GM23338 (cell line): ENCODE measurements at regions not wholly inside any gene's neighbourhood (a gene's known extent, or its start where the extent isn't known, plus 50 kb on each side); places are given as distances from the start of the nearest gene placed in this dataset.

Experiments
- ATAC-seq: fragments of 200-7000 bp; cut with Tn5 transposase; 3 replicates; pipeline ENCODE4 v1.9.1; 2020
- DNase-seq: peaks from one replicate; pipeline ENCODE4 v3.0.0-alpha.2; 2015; ENCODE audit warnings: low spot score
- H2AFZ ChIP-seq: fragments of 200-600 bp; sonication (generic); 2 replicates; pipeline ENCODE4 v1.8.0; 2016; ENCODE audit warnings: antibody characterized with exemption, mild to moderate bottlenecking, moderate library complexity
- H3F3A ChIP-seq: fragments of 200-600 bp; sonication (generic); replicated peaks from 2 replicates; pipeline ENCODE4 v1.8.0; 2017; ENCODE audit warnings: antibody characterized with exemption, mixed run types, low read depth
- H3K27ac ChIP-seq: fragments of 200-600 bp; sonication (generic); 2 replicates; pipeline ENCODE4 v1.6.1; 2016; ENCODE audit warnings: low read depth
- H3K27me3 ChIP-seq: fragments of 200-600 bp; sonication (generic); 2 replicates; pipeline ENCODE4 v1.8.0; 2016; ENCODE audit warnings: mild to moderate bottlenecking, mixed run types, moderate library complexity; ENCODE audit not compliant: insufficient read depth
- H3K36me3 ChIP-seq: fragments of 200-600 bp; sonication (generic); 2 replicates; pipeline ENCODE4 v1.8.0; 2016; ENCODE audit warnings: mild to moderate bottlenecking; ENCODE audit not compliant: insufficient read depth
- H3K4me1 ChIP-seq: fragments of 200-600 bp; sonication (generic); 2 replicates; pipeline ENCODE4 v1.8.0; 2016; ENCODE audit warnings: mild to moderate bottlenecking, moderate library complexity; ENCODE audit not compliant: insufficient read depth
- H3K4me2 ChIP-seq: fragments of 200-600 bp; sonication (generic); 2 replicates; pipeline ENCODE4 v1.7.1; 2017; ENCODE audit warnings: mixed run types
- H3K4me3 ChIP-seq: fragments of 200-600 bp; sonication (generic); 2 replicates; pipeline ENCODE4 v1.6.1; 2016; ENCODE audit warnings: mixed run types
- H3K79me2 ChIP-seq: fragments of 200-600 bp; sonication (generic); replicated peaks from 2 replicates; pipeline ENCODE4 v1.8.0; 2017; ENCODE audit warnings: mild to moderate bottlenecking; ENCODE audit not compliant: insufficient read depth
- H3K9me2 ChIP-seq: fragments of 200-600 bp; sonication (generic); 2 replicates; pipeline ENCODE4 v1.8.0; 2017; ENCODE audit not compliant: insufficient read depth
- H4K20me1 ChIP-seq: fragments of 200-600 bp; sonication (generic); replicated peaks from 2 replicates; pipeline ENCODE4 v1.8.0; 2017; ENCODE audit warnings: mild to moderate bottlenecking; ENCODE audit not compliant: insufficient read depth
- H3K27ac Mint-ChIP-seq: 2 replicates; pipeline ENCODE4 v1.8.0; 2020; ENCODE audit warnings: inconsistent platforms, mild to moderate bottlenecking, moderate library complexity, mixed read lengths
- H3K27me3 Mint-ChIP-seq: 3 replicates; pipeline ENCODE4 v1.8.0; 2022; ENCODE audit warnings: low read depth, mild to moderate bottlenecking, moderate library complexity, mixed read lengths, inconsistent platforms; ENCODE audit not compliant: insufficient read depth, poor library complexity
- H3K36me3 Mint-ChIP-seq: 3 replicates; pipeline ENCODE4 v1.8.0; 2021; ENCODE audit warnings: low read depth, mild to moderate bottlenecking, inconsistent platforms, moderate library complexity, mixed read lengths
- H3K4me1 Mint-ChIP-seq: 3 replicates; pipeline ENCODE4 v1.8.0; 2020; ENCODE audit warnings: mild to moderate bottlenecking, inconsistent platforms, mixed read lengths
- H3K4me3 Mint-ChIP-seq: 3 replicates; pipeline ENCODE4 v1.8.0; 2021; ENCODE audit warnings: moderate library complexity, mild to moderate bottlenecking, inconsistent platforms, mixed read lengths
- H3K9me3 Mint-ChIP-seq: 3 replicates; pipeline ENCODE4 v1.8.0; 2020; ENCODE audit warnings: moderate library complexity, mild to moderate bottlenecking, inconsistent platforms, mixed read lengths
- CREB1 ChIP-seq: fragments of 250-450 bp; sonication (Bioruptor Pico); IDR thresholded peaks from 2 replicates; pipeline ENCODE4 v1.5.0; 2020; ENCODE audit warnings: low read depth, mild to moderate bottlenecking, moderate library complexity
- EZH2 ChIP-seq: fragments of 200-600 bp; sonication (generic); IDR thresholded peaks from one replicate; pipeline ENCODE4 v1.8.0; 2017; ENCODE audit warnings: antibody characterized with exemption, mild to moderate bottlenecking, low read depth; ENCODE audit not compliant: unreplicated experiment
- EZH2phosphoT487 ChIP-seq: fragments of 200-600 bp; sonication (generic); IDR thresholded peaks from one replicate; pipeline ENCODE4 v1.8.1; 2018; ENCODE audit warnings: antibody characterized with exemption; ENCODE audit not compliant: unreplicated experiment
- JUNB ChIP-seq: IDR thresholded peaks from one replicate; pipeline ENCODE4 v1.6.1; 2016; ENCODE audit warnings: antibody characterized with exemption; ENCODE audit not compliant: unreplicated experiment
- NANOG ChIP-seq: IDR thresholded peaks from 2 replicates; pipeline ENCODE4 v1.6.1; 2016; ENCODE audit warnings: antibody characterized with exemption, borderline replicate concordance
- POLR2AphosphoS5 ChIP-seq: IDR thresholded peaks from 2 replicates; pipeline ENCODE4 v1.6.1; 2016; ENCODE audit warnings: antibody characterized with exemption, low read depth
- STAT1 ChIP-seq: IDR thresholded peaks from one replicate; pipeline ENCODE4 v1.6.1; 2016; ENCODE audit warnings: antibody characterized with exemption; ENCODE audit not compliant: unreplicated experiment
- ZNF114 ChIP-seq: fragments of 250-450 bp; sonication (Bioruptor Pico); IDR thresholded peaks from 2 replicates; pipeline ENCODE4 v1.5.0; 2020; ENCODE audit warnings: mild to moderate bottlenecking, moderate library complexity
- ZNF331 ChIP-seq: fragments of 250-450 bp; sonication (Bioruptor Pico); IDR thresholded peaks from 2 replicates; pipeline ENCODE4 v1.5.0; 2020; ENCODE audit warnings: low read depth, mild to moderate bottlenecking, moderate library complexity
- TF ChIP-seq, protein P1 (sequence below): IDR thresholded peaks from one replicate; pipeline ENCODE4 v1.6.1; 2018; ENCODE audit warnings: antibody characterized with exemption; ENCODE audit not compliant: unreplicated experiment
- TF ChIP-seq, protein P2 (sequence below): fragments of 250-450 bp; sonication (Bioruptor Pico); IDR thresholded peaks from 2 replicates; pipeline ENCODE4 v1.5.0; 2020; ENCODE audit warnings: mild to moderate bottlenecking, moderate library complexity
- TF ChIP-seq, protein P3 (sequence below), 2 experiments: fragments of 200-600 bp in 1 of 2; sonication (generic) in 1 of 2; conservative IDR thresholded peaks; 2 replicates each; pipeline versions ENCODE4 v1.5.1 to v1.6.1; 2016 to 2017; ENCODE audit warnings: antibody characterized with exemption in 2 of 2, low read depth in 2 of 2, mild to moderate bottlenecking in 2 of 2, moderate library complexity in 1 of 2
- TF ChIP-seq, protein P4 (sequence below): IDR thresholded peaks from 2 replicates; pipeline ENCODE4 v1.6.1; 2016; ENCODE audit warnings: antibody characterized with exemption

DNA sequence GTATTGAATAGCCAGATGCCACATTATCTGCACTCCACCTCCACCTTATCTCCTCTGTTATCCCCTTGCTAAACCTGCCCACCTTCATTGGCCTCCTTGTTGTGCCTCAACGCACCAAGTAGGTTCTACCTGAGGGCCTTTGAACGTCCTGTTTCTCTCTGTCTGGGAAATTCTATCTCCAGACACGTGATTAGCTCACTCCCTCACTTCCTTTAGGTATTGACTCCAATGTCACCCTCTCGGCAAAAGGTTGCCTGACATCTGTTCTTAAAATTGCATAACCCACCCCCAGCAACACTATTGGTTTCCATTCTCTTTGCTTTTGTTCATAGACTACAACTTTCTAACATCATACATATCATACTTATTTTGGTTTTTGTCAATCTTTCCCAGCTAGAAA is 56.5 kb upstream of the MEDAG start:
- ATAC-seq (no peak), DNase-seq (no peak)
- no peaks in the 10 kb centered on the region for H3F3A ChIP-seq
- Mint-ChIP-seq H3K27me3 (peaks cover 4% of the 10 kb centered on the region), H3K4me1 (peaks cover 2% of the 10 kb centered on the region; the same call in 1 of the 3 replicates), H3K36me3 (no peaks in the 10 kb centered on the region), H3K4me3 (no peak overlapping the region), H3K9me3 (no peaks in the 10 kb centered on the region), H3K27ac (no peak overlapping the region)
- no peaks in the 10 kb centered on the region for H3K36me3 ChIP-seq
- H2AFZ ChIP-seq = no peak overlapping the region
- H3K79me2 ChIP-seq = no peaks in the 10 kb centered on the region
- H3K4me1 ChIP-seq = no peaks in the 10 kb centered on the region
- H4K20me1 ChIP-seq = no peaks in the 10 kb centered on the region
- TF ChIP-seq, protein P1, sequence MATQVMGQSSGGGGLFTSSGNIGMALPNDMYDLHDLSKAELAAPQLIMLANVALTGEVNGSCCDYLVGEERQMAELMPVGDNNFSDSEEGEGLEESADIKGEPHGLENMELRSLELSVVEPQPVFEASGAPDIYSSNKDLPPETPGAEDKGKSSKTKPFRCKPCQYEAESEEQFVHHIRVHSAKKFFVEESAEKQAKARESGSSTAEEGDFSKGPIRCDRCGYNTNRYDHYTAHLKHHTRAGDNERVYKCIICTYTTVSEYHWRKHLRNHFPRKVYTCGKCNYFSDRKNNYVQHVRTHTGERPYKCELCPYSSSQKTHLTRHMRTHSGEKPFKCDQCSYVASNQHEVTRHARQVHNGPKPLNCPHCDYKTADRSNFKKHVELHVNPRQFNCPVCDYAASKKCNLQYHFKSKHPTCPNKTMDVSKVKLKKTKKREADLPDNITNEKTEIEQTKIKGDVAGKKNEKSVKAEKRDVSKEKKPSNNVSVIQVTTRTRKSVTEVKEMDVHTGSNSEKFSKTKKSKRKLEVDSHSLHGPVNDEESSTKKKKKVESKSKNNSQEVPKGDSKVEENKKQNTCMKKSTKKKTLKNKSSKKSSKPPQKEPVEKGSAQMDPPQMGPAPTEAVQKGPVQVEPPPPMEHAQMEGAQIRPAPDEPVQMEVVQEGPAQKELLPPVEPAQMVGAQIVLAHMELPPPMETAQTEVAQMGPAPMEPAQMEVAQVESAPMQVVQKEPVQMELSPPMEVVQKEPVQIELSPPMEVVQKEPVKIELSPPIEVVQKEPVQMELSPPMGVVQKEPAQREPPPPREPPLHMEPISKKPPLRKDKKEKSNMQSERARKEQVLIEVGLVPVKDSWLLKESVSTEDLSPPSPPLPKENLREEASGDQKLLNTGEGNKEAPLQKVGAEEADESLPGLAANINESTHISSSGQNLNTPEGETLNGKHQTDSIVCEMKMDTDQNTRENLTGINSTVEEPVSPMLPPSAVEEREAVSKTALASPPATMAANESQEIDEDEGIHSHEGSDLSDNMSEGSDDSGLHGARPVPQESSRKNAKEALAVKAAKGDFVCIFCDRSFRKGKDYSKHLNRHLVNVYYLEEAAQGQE = no peak
- TF ChIP-seq STAT1 (no peak), ZNF331 (CRISPR knock-in tag) (no peak), EZH2 (no peak), EZH2phosphoT487 (no peak), JUNB (no peak), CREB1 (no peak), POLR2AphosphoS5 (no peak), ZNF114 (CRISPR knock-in tag) (no peak), NANOG (no peak)
- TF ChIP-seq, protein P2, sequence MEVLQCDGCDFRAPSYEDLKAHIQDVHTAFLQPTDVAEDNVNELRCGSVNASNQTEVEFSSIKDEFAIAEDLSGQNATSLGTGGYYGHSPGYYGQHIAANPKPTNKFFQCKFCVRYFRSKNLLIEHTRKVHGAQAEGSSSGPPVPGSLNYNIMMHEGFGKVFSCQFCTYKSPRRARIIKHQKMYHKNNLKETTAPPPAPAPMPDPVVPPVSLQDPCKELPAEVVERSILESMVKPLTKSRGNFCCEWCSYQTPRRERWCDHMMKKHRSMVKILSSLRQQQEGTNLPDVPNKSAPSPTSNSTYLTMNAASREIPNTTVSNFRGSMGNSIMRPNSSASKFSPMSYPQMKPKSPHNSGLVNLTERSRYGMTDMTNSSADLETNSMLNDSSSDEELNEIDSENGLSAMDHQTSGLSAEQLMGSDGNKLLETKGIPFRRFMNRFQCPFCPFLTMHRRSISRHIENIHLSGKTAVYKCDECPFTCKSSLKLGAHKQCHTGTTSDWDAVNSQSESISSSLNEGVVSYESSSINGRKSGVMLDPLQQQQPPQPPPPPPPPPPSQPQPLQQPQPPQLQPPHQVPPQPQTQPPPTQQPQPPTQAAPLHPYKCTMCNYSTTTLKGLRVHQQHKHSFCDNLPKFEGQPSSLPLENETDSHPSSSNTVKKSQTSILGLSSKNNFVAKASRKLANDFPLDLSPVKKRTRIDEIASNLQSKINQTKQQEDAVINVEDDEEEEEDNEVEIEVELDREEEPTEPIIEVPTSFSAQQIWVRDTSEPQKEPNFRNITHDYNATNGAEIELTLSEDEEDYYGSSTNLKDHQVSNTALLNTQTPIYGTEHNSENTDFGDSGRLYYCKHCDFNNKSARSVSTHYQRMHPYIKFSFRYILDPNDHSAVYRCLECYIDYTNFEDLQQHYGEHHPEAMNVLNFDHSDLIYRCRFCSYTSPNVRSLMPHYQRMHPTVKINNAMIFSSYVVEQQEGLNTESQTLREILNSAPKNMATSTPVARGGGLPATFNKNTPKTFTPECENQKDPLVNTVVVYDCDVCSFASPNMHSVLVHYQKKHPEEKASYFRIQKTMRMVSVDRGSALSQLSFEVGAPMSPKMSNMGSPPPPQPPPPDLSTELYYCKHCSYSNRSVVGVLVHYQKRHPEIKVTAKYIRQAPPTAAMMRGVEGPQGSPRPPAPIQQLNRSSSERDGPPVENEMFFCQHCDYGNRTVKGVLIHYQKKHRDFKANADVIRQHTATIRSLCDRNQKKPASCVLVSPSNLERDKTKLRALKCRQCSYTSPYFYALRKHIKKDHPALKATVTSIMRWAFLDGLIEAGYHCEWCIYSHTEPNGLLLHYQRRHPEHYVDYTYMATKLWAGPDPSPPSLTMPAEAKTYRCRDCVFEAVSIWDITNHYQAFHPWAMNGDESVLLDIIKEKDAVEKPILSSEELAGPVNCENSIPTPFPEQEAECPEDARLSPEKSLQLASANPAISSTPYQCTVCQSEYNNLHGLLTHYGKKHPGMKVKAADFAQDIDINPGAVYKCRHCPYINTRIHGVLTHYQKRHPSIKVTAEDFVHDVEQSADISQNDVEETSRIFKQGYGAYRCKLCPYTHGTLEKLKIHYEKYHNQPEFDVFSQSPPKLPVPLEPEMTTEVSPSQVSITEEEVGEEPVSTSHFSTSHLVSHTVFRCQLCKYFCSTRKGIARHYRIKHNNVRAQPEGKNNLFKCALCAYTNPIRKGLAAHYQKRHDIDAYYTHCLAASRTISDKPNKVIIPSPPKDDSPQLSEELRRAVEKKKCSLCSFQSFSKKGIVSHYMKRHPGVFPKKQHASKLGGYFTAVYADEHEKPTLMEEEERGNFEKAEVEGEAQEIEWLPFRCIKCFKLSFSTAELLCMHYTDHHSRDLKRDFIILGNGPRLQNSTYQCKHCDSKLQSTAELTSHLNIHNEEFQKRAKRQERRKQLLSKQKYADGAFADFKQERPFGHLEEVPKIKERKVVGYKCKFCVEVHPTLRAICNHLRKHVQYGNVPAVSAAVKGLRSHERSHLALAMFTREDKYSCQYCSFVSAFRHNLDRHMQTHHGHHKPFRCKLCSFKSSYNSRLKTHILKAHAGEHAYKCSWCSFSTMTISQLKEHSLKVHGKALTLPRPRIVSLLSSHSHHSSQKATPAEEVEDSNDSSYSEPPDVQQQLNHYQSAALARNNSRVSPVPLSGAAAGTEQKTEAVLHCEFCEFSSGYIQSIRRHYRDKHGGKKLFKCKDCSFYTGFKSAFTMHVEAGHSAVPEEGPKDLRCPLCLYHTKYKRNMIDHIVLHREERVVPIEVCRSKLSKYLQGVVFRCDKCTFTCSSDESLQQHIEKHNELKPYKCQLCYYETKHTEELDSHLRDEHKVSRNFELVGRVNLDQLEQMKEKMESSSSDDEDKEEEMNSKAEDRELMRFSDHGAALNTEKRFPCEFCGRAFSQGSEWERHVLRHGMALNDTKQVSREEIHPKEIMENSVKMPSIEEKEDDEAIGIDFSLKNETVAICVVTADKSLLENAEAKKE (CRISPR knock-in tag) = no peak
- TF ChIP-seq, protein P3, sequence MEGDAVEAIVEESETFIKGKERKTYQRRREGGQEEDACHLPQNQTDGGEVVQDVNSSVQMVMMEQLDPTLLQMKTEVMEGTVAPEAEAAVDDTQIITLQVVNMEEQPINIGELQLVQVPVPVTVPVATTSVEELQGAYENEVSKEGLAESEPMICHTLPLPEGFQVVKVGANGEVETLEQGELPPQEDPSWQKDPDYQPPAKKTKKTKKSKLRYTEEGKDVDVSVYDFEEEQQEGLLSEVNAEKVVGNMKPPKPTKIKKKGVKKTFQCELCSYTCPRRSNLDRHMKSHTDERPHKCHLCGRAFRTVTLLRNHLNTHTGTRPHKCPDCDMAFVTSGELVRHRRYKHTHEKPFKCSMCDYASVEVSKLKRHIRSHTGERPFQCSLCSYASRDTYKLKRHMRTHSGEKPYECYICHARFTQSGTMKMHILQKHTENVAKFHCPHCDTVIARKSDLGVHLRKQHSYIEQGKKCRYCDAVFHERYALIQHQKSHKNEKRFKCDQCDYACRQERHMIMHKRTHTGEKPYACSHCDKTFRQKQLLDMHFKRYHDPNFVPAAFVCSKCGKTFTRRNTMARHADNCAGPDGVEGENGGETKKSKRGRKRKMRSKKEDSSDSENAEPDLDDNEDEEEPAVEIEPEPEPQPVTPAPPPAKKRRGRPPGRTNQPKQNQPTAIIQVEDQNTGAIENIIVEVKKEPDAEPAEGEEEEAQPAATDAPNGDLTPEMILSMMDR (conservative IDR thresholded peaks at IDR 0.05; ENCODE audit: low read depth in 2 of 2) = no peak
- TF ChIP-seq, protein P4, sequence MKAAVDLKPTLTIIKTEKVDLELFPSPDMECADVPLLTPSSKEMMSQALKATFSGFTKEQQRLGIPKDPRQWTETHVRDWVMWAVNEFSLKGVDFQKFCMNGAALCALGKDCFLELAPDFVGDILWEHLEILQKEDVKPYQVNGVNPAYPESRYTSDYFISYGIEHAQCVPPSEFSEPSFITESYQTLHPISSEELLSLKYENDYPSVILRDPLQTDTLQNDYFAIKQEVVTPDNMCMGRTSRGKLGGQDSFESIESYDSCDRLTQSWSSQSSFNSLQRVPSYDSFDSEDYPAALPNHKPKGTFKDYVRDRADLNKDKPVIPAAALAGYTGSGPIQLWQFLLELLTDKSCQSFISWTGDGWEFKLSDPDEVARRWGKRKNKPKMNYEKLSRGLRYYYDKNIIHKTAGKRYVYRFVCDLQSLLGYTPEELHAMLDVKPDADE = no peak
- no peak overlapping the region for H3K27ac ChIP-seq
- no peaks in the 10 kb centered on the region for H3K27me3 ChIP-seq
- 0 out of 2 replicates have a peak, but pooled peaks cover 12% of the 10 kb centered on the region for H3K9me2 ChIP-seq
- no peak overlapping the region for H3K4me3 ChIP-seq
- no peak overlapping the region for H3K4me2 ChIP-seq
